HepG2 (cell line): ENCODE measurements at regions not wholly inside any gene's neighbourhood (a gene's known extent, or its start where the extent isn't known, plus 50 kb on each side); places are given as distances from the start of the nearest gene placed in this dataset.

Experiments used
- ATAC-seq: fragments of 200-7000 bp; cut with Tn5 transposase; 3 replicates; pipeline ENCODE4 v1.9.1; 2020; ENCODE audit warnings: mild to moderate bottlenecking, moderate library complexity
- BruUV-seq: library from RNA; stranded (reverse); fragments of 400-500 nt; replicated peaks from 2 replicates; lab custom pipeline; 2021; lab: Mats Ljungman, UMichigan
- CTCF ChIA-PET: fragments of 300-600 bp; formaldehyde crosslinking; extraction: SDS; loops from one replicate; lab custom pipeline; 2021; ENCODE audit warnings: low total read pairs, inconsistent platforms, low intra/inter-chr PET ratio; lab: Yijun Ruan, JAX
- POLR2A ChIA-PET: fragments of 350-600 bp; sonication (Branson Sonifier 250); formaldehyde crosslinking; loops from one replicate; lab custom pipeline; 2020; ENCODE audit warnings: antibody characterized with exemption, inconsistent platforms; lab: Yijun Ruan, JAX
- DNase-seq: peaks from one replicate; pipeline ENCODE4 v3.0.0-alpha.2; 2015; ENCODE audit warnings: low spot score
- FAIRE-seq: peaks from 3 replicates; lab custom pipeline; 2011; peaks lifted over from hg19 to GRCh38; lab: Jason Lieb, UNC
- H2AFZ ChIP-seq: one replicate; pipeline ENCODE4 v1.6.1; 2011; ENCODE audit warnings: low read length, inconsistent platforms
- H3K27ac ChIP-seq: fragments of 300-600 bp; 3 replicates; pipeline ENCODE4 v1.8.0; 2011; ENCODE audit warnings: mixed run types, mild to moderate bottlenecking, mixed read lengths, low read length, inconsistent platforms; ENCODE audit not compliant: insufficient read depth; ENCODE audit errors: extremely low read length
- H3K27me3 ChIP-seq, 2 experiments: fragments of 200-600 bp in 1 of 2; 2 replicates in 1 of 2; 3 replicates in 1 of 2; pipeline versions ENCODE4 v1.6.0 to v1.8.0; 2011; ENCODE audit warnings: low read length in 2 of 2, mild to moderate bottlenecking in 2 of 2, moderate library complexity in 2 of 2, inconsistent platforms in 1 of 2; ENCODE audit not compliant: insufficient read depth in 2 of 2, control insufficient read depth in 1 of 2
- H3K36me3 ChIP-seq, 2 experiments: fragments of 200-600 bp in 1 of 2; replicated peaks in 1 of 2; 2 replicates in 1 of 2; 3 replicates in 1 of 2; pipeline versions ENCODE4 v1.5.1 to v1.8.0; 2011; ENCODE audit warnings: low read length in 2 of 2, inconsistent platforms in 1 of 2; ENCODE audit not compliant: insufficient read depth in 2 of 2, control insufficient read depth in 1 of 2
- H3K4me1 ChIP-seq: 2 replicates; pipeline ENCODE4 v1.5.1; 2012; ENCODE audit warnings: low read length, inconsistent platforms; ENCODE audit not compliant: insufficient read depth
- H3K4me2 ChIP-seq: 2 replicates; pipeline ENCODE4 v1.6.0; 2011; ENCODE audit warnings: low read depth, low read length, inconsistent platforms
- H3K4me3 ChIP-seq, 3 experiments: fragments of 200-600 bp in 1 of 3; sonication (generic), shearing (Covaris generic) in 1 of 3; replicated peaks in 1 of 3; 2 replicates each; pipeline ENCODE4 v1.5.1; 2011 to 2016; ENCODE audit warnings: low read length in 3 of 3, inconsistent platforms in 2 of 3, low read depth in 2 of 3, mild to moderate bottlenecking in 2 of 3, control low read depth in 1 of 3, mixed read lengths in 1 of 3; ENCODE audit not compliant: insufficient read depth in 1 of 3
- H3K79me2 ChIP-seq: one replicate; pipeline ENCODE4 v1.6.1; 2011; ENCODE audit warnings: low read length, inconsistent platforms; ENCODE audit not compliant: insufficient read depth
- H3K9ac ChIP-seq: 2 replicates; pipeline ENCODE4 v1.6.0; 2011; ENCODE audit warnings: mild to moderate bottlenecking, low read depth, low read length, inconsistent platforms; ENCODE audit not compliant: insufficient read depth
- H3K9me3 ChIP-seq: 2 replicates; pipeline ENCODE4 v1.5.1; 2012; ENCODE audit warnings: mild to moderate bottlenecking, low read length
- H4K20me1 ChIP-seq: 2 replicates; pipeline ENCODE4 v1.6.0; 2011; ENCODE audit warnings: inconsistent platforms, mild to moderate bottlenecking, low read length, moderate library complexity; ENCODE audit not compliant: insufficient read depth
- CTCF ChIP-seq: sonication (generic); formaldehyde crosslinking; IDR thresholded peaks from 2 replicates; pipeline ENCODE4 v1.5.0; 2020; ENCODE audit warnings: mild to moderate bottlenecking, missing genetic modification reagents, moderate library complexity
- HDAC1 ChIP-seq: sonication (generic); formaldehyde crosslinking; IDR thresholded peaks from 2 replicates; pipeline ENCODE4 v1.5.1; 2020; ENCODE audit warnings: mild to moderate bottlenecking, missing genetic modification reagents
- HDAC6 ChIP-seq: fragments of 200-600 bp; sonication (generic); IDR thresholded peaks from 2 replicates; pipeline ENCODE4 v1.7.0; 2017; ENCODE audit warnings: mild to moderate bottlenecking, antibody characterized with exemption, low read length, low read depth
- MTERF4 ChIP-seq: sonication (generic); formaldehyde crosslinking; IDR thresholded peaks from 2 replicates; pipeline ENCODE4 v1.8.0; 2023; ENCODE audit warnings: mild to moderate bottlenecking, missing genetic modification reagents
- NFE2L1 ChIP-seq: sonication (generic); formaldehyde crosslinking; IDR thresholded peaks from 2 replicates; pipeline ENCODE4 v1.4.0; 2020; ENCODE audit warnings: missing genetic modification reagents, mild to moderate bottlenecking, borderline replicate concordance
- NR1H2 ChIP-seq: sonication (generic); formaldehyde crosslinking; IDR thresholded peaks from 2 replicates; pipeline ENCODE4 v1.8.1; 2022; ENCODE audit warnings: low read depth, missing genetic modification reagents, borderline replicate concordance
- SCMH1 ChIP-seq: sonication (generic); formaldehyde crosslinking; IDR thresholded peaks from 2 replicates; pipeline ENCODE4 v1.9.0; 2021; ENCODE audit warnings: missing genetic modification reagents, mild to moderate bottlenecking, borderline replicate concordance
- TAF1 ChIP-seq: sonication (generic); formaldehyde crosslinking; IDR thresholded peaks from 2 replicates; pipeline ENCODE4 v1.4.0; 2020; ENCODE audit warnings: missing genetic modification reagents
- TARDBP ChIP-seq: sonication (generic); formaldehyde crosslinking; IDR thresholded peaks from 2 replicates; pipeline ENCODE4 v1.8.0; 2022; ENCODE audit warnings: mild to moderate bottlenecking, missing genetic modification reagents
- TGIF2 ChIP-seq: IDR thresholded peaks from 2 replicates; pipeline ENCODE4 v1.6.1; 2016; ENCODE audit warnings: control low read depth, missing compliant biosample characterization
- THAP7 ChIP-seq: sonication (generic); formaldehyde crosslinking; IDR thresholded peaks from 2 replicates; pipeline ENCODE4 v1.8.1; 2023; ENCODE audit warnings: mild to moderate bottlenecking, missing genetic modification reagents
- ZGPAT ChIP-seq: IDR thresholded peaks from 2 replicates; pipeline ENCODE4 v1.6.1; 2016; ENCODE audit warnings: mild to moderate bottlenecking
- ZNF335 ChIP-seq: sonication (generic); formaldehyde crosslinking; IDR thresholded peaks from 2 replicates; pipeline ENCODE4 v1.4.0; 2020; ENCODE audit warnings: missing genetic modification reagents
- ZNF570 ChIP-seq: sonication (generic); formaldehyde crosslinking; IDR thresholded peaks from 2 replicates; pipeline ENCODE4 v1.4.0; 2020; ENCODE audit warnings: mild to moderate bottlenecking, missing genetic modification reagents, borderline replicate concordance
- ZNF574 ChIP-seq: sonication (generic); formaldehyde crosslinking; IDR thresholded peaks from 2 replicates; pipeline ENCODE4 v1.4.0; 2020; ENCODE audit warnings: missing genetic modification reagents
- ZNF775 ChIP-seq: sonication (generic); formaldehyde crosslinking; IDR thresholded peaks from 2 replicates; pipeline ENCODE4 v1.4.0; 2020; ENCODE audit warnings: missing genetic modification reagents, mild to moderate bottlenecking, moderate library complexity, borderline replicate concordance
- WGBS: methylation state at CpG from one replicate; pipeline ENCODE4 v1.1.6; 2017; ENCODE audit warnings: low lambda C conversion rate; 5-methylcytosine and 5-hydroxymethylcytosine counted together
- in situ Hi-C: cut with HindIII; loops from 2 replicates; pipeline ENCODE4 v1.10.0; 2017; ENCODE audit warnings: low pct_unique_long_range_greater_than_20kb; ENCODE audit not compliant: extremely low pct_ligation_motif_present
- intact Hi-C: fragments of 100-400 bp; cut with micrococcal nuclease; formaldehyde crosslinking; loops from one replicate; pipeline ENCODE4 v1.10.0; 2022; ENCODE audit not compliant: unreplicated experiment

GRCh38 chr1:71294178-71294577 is 213.3 kb upstream of the ZRANB2 start:
- POLR2A ChIA-PET = no interaction called here
- TF ChIP-seq HDAC6 = no peak
- TF ChIP-seq TGIF2 (CRISPR knock-in tag) = no peak
- no peak for TF ChIP-seq ZGPAT (CRISPR knock-in tag)
- no peak for TF ChIP-seq MTERF4 (CRISPR knock-in tag)
- TF ChIP-seq NFE2L1 (CRISPR knock-in tag) = no peak
- TF ChIP-seq NR1H2 (CRISPR knock-in tag) = no peak
- TF ChIP-seq CTCF (CRISPR knock-in tag) = no peak
- no peak for TF ChIP-seq TAF1 (CRISPR knock-in tag)
- no peak for TF ChIP-seq TARDBP (CRISPR knock-in tag)
- TF ChIP-seq ZNF335 (CRISPR knock-in tag) = no peak
- no peak for TF ChIP-seq HDAC1 (CRISPR knock-in tag)
- no peak for TF ChIP-seq SCMH1 (CRISPR knock-in tag)
- no peak for TF ChIP-seq ZNF574 (CRISPR knock-in tag)
- no peak for TF ChIP-seq ZNF775
- no peak for TF ChIP-seq THAP7 (CRISPR knock-in tag)
- TF ChIP-seq ZNF570 = no peak

More at GRCh38 chr1:71294178-71294577, 213.3 kb upstream of the ZRANB2 start:
- DNase-seq = no peak
- Histone ChIP-seq H3K27me3 (no peaks in the 10 kb centered on the region), H4K20me1 (no peaks in the 10 kb centered on the region), H2AFZ (no peak overlapping the region), H3K9ac (no peak overlapping the region), H3K79me2 (no peaks in the 10 kb centered on the region), H3K27ac (no peak overlapping the region), H3K36me3 (no peaks in the 10 kb centered on the region), H3K4me3 (no peak overlapping the region), H3K9me3 (peaks cover 90% of the 10 kb centered on the region), H3K4me2 (no peak overlapping the region), H3K4me1 (no peaks in the 10 kb centered on the region)
- no peak for FAIRE-seq
- WGBS = 0% methylated on average over 5 of the region's 5 CpGs
- BruUV-seq = no TSS peak
- intact Hi-C loops (no loop called here), in situ Hi-C loops (loop anchor here (10.0 kb wide), 1 partner anchor 59 kb away; no protein-coding TSS in a partner anchor)
- CTCF ChIA-PET = no interaction called here
- no peak for ATAC-seq
